SK-N-SH treated with all-trans-retinoic acid at 6 μM for 48 hours (cell line): ENCODE measurements at regions not wholly inside any gene's neighbourhood (a gene's known extent, or its start where the extent isn't known, plus 50 kb on each side); places are given as distances from the start of the nearest gene placed in this dataset.

Source experiments
- ATAC-seq: fragments of 200-7000 bp; cut with Tn5 transposase; 3 replicates; pipeline ENCODE4 v1.9.1; 2020; ENCODE audit warnings: mild to moderate bottlenecking, moderate library complexity
- CREB5 ChIP-seq: fragments of 250-450 bp; sonication (Bioruptor Pico); IDR thresholded peaks from 2 replicates; pipeline ENCODE4 v1.5.1; 2020; ENCODE audit warnings: low read depth, mild to moderate bottlenecking, moderate library complexity
- CSDC2 ChIP-seq: fragments of 250-450 bp; sonication (Bioruptor Pico); IDR thresholded peaks from 2 replicates; pipeline ENCODE4 v1.5.0; 2020; ENCODE audit warnings: mild to moderate bottlenecking, moderate library complexity
- CSRNP3 ChIP-seq: fragments of 250-450 bp; sonication (Bioruptor Pico); IDR thresholded peaks from 2 replicates; pipeline ENCODE4 v1.5.1; 2021; ENCODE audit warnings: mild to moderate bottlenecking, moderate library complexity
- ESRRG ChIP-seq: fragments of 250-450 bp; sonication (Bioruptor Pico); IDR thresholded peaks from 2 replicates; pipeline ENCODE4 v1.6.1; 2021; ENCODE audit warnings: mild to moderate bottlenecking
- GLIS3 ChIP-seq: fragments of 250-450 bp; sonication (Bioruptor Pico); IDR thresholded peaks from 2 replicates; pipeline ENCODE4 v1.5.0; 2020; ENCODE audit warnings: mild to moderate bottlenecking, moderate library complexity
- ISL1 ChIP-seq: fragments of 250-450 bp; sonication (Bioruptor Pico); IDR thresholded peaks from 2 replicates; pipeline ENCODE4 v2.1.2; 2022; ENCODE audit warnings: mild to moderate bottlenecking, moderate library complexity
- OSR1 ChIP-seq: fragments of 250-450 bp; sonication (Bioruptor Pico); IDR thresholded peaks from 2 replicates; pipeline ENCODE4 v1.8.0; 2022; ENCODE audit warnings: moderate library complexity, mild to moderate bottlenecking, inconsistent platforms
- PATZ1 ChIP-seq: fragments of 250-450 bp; sonication (Bioruptor Pico); IDR thresholded peaks from 2 replicates; pipeline ENCODE4 v1.8.0; 2020; ENCODE audit warnings: mild to moderate bottlenecking, moderate library complexity, borderline replicate concordance
- POU6F1 ChIP-seq: fragments of 250-450 bp; sonication (Bioruptor Pico); IDR thresholded peaks from 2 replicates; pipeline ENCODE4 v1.8.0; 2021; ENCODE audit warnings: low read depth, mild to moderate bottlenecking, moderate library complexity, borderline replicate concordance
- PPARA ChIP-seq: fragments of 250-450 bp; sonication (Bioruptor Pico); IDR thresholded peaks from 2 replicates; pipeline ENCODE4 v1.5.0; 2020; ENCODE audit warnings: mild to moderate bottlenecking, borderline replicate concordance
- RARB ChIP-seq: fragments of 250-450 bp; sonication (Bioruptor Pico); IDR thresholded peaks from 2 replicates; pipeline ENCODE4 v1.8.0; 2021; ENCODE audit warnings: mild to moderate bottlenecking, moderate library complexity
- TCF4 ChIP-seq: fragments of 250-450 bp; sonication (Bioruptor Pico); IDR thresholded peaks from 2 replicates; pipeline ENCODE4 v1.8.0; 2021; ENCODE audit warnings: mild to moderate bottlenecking, moderate library complexity, borderline replicate concordance
- TSHZ2 ChIP-seq: fragments of 250-450 bp; sonication (Bioruptor Pico); IDR thresholded peaks from 2 replicates; pipeline ENCODE4 v1.5.0; 2020; ENCODE audit warnings: mild to moderate bottlenecking, moderate library complexity
- ZC3H10 ChIP-seq: fragments of 250-450 bp; sonication (Bioruptor Pico); IDR thresholded peaks from 2 replicates; pipeline ENCODE4 v1.5.1; 2021; ENCODE audit warnings: mild to moderate bottlenecking, moderate library complexity
- ZFP3 ChIP-seq: fragments of 250-450 bp; sonication (Bioruptor Pico); IDR thresholded peaks from 2 replicates; pipeline ENCODE4 v1.5.0; 2020; ENCODE audit warnings: mild to moderate bottlenecking, moderate library complexity
- ZFP30 ChIP-seq: fragments of 450-650 bp; formaldehyde crosslinking; IDR thresholded peaks from 2 replicates; pipeline ENCODE4 v1.5.0; 2022; ENCODE audit warnings: mild to moderate bottlenecking, moderate library complexity
- ZNF565 ChIP-seq: fragments of 450-650 bp; formaldehyde crosslinking; conservative IDR thresholded peaks from 2 replicates; pipeline ENCODE4 v1.5.0; 2020; ENCODE audit warnings: low read depth, mild to moderate bottlenecking, moderate library complexity
- ZNF8 ChIP-seq: fragments of 450-650 bp; formaldehyde crosslinking; IDR thresholded peaks from 2 replicates; pipeline ENCODE4 v1.5.0; 2020; ENCODE audit warnings: mild to moderate bottlenecking, moderate library complexity

- ATAC-seq, result no peak
- TF ChIP-seq PATZ1 (no peak), TSHZ2 (CRISPR knock-in tag) (no peak), CSRNP3 (no peak), ZNF8 (CRISPR knock-in tag) (no peak), POU6F1 (CRISPR knock-in tag) (no peak), ZFP30 (CRISPR knock-in tag) (no peak), GLIS3 (CRISPR knock-in tag) (no peak), ZC3H10 (CRISPR knock-in tag) (no peak), CSDC2 (no peak), PPARA (CRISPR knock-in tag) (no peak), CREB5 (no peak), ZNF565 (no peak), OSR1 (CRISPR knock-in tag) (no peak), ESRRG (CRISPR knock-in tag) (no peak)
These were observed 576.8 kb downstream of the UQCRFS1 start for GRCh38 chr19:28636016-28636629.

- no peak for ATAC-seq
- TF ChIP-seq ESRRG (CRISPR knock-in tag), result no peak
- no peak for TF ChIP-seq CSRNP3
- TF ChIP-seq, all 23 proteins: peak for 0
These were observed 578.1 kb downstream of the UQCRFS1 start for GRCh38 chr19:28634837-28635236.

- no peak for ATAC-seq
- TF ChIP-seq GLIS3 (CRISPR knock-in tag), result no peak
- no peak for TF ChIP-seq ZNF565
- TF ChIP-seq RARB (CRISPR knock-in tag), result no peak
- TF ChIP-seq, all 23 proteins: peak for 0
These were observed 579.0 kb downstream of the UQCRFS1 start for GRCh38 chr19:28634019-28634328.

- peak; percentile 75 for ATAC-seq
- TF ChIP-seq CSRNP3, result no peak
- TF ChIP-seq ZNF8 (CRISPR knock-in tag), result no peak
- no peak for TF ChIP-seq GLIS3 (CRISPR knock-in tag)
- TF ChIP-seq ZFP3 (CRISPR knock-in tag), result no peak
- no peak for TF ChIP-seq ZC3H10 (CRISPR knock-in tag)
- no peak for TF ChIP-seq ESRRG (CRISPR knock-in tag)
- no peak for TF ChIP-seq ZNF565
- no peak for TF ChIP-seq CREB5
- no peak for TF ChIP-seq ISL1 (CRISPR knock-in tag)
- TF ChIP-seq ZFP30 (CRISPR knock-in tag), result no peak
- TF ChIP-seq TCF4 (CRISPR knock-in tag), result no peak
- TF ChIP-seq PATZ1, result no peak
- no peak for TF ChIP-seq CSDC2
These were observed 579.5 kb downstream of the UQCRFS1 start for GRCh38 chr19:28633319-28634018.
